ENCODE measurements at regions not wholly inside any gene's neighbourhood (a gene's known extent, or its start where the extent isn't known, plus 50 kb on each side); places are given as distances from the start of the nearest gene placed in this dataset.

DNA sequence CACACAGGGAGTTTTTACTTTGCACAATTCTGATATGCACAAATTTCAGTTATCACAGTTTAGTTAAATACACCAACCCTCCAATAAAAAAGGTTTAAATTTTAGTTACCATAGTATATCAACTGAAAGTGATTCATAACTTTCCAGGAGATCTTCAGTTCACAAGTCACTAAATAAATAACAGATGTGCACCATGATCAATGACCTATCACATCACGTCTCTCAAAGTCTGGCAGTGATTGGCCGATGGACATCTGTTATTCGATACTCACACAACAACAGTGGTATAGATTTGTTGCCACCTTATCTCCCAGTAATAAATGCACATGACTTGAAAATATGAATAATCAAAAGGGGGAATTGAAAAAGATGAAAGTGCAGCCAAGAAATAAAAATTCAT lies 66.8 kb upstream of the PTCHD4 start:
- no peak overlapping the region for H3K4me3 ChIP-seq (ENCODE audit: control insufficient read depth in 2 of 3, extremely low read depth in 1 of 3, insufficient read depth in 2 of 3, low read depth in 1 of 3, low read length in 3 of 3)
- H4K20me1 ChIP-seq (ENCODE audit: control insufficient read depth, extremely low read depth, insufficient read depth, low read length) = no peaks in the 10 kb centered on the region
- no peaks in the 10 kb centered on the region for H3K9me3 ChIP-seq (ENCODE audit: control insufficient read depth, low read depth, low read length)
- no peaks in the 10 kb centered on the region for H3K4me1 ChIP-seq (ENCODE audit: control insufficient read depth, extremely low read depth, insufficient read depth, low read length)
- no peak overlapping the region for H3K9ac ChIP-seq (ENCODE audit: control insufficient read depth, extremely low read depth, insufficient read depth, low read length)
- dilution Hi-C loops (cut with MboI; ENCODE audit: extremely low pct_ligation_motif_present, low sequenced_read_pairs) = no loop called here
- no peak overlapping the region for H2AFZ ChIP-seq (ENCODE audit: control insufficient read depth, low read length)
- H3K27me3 ChIP-seq (ENCODE audit: control insufficient read depth, extremely low read depth, insufficient read depth, low read length) = no peaks in the 10 kb centered on the region
- no peaks in the 10 kb centered on the region for H3K36me3 ChIP-seq (ENCODE audit: control insufficient read depth in 2 of 2, extremely low read depth in 1 of 2, insufficient read depth in 2 of 2, low read length in 2 of 2)
- DNase-seq (ENCODE audit: low read depth, low spot score) = no peak
- TF ChIP-seq CTCF (optimal IDR thresholded peaks at IDR 0.05 in 1 of 3, IDR thresholded peaks at IDR 0.05 in 1 of 3, conservative IDR thresholded peaks at IDR 0.05 in 1 of 3; ENCODE audit: extremely low read depth in 1 of 3, insufficient read depth in 2 of 3, low read length in 3 of 3) (no peak), EZH2 (IDR thresholded peaks at IDR 0.05; ENCODE audit: low read length) (no peak)
- H3K9me1 ChIP-seq (ENCODE audit: control insufficient read depth, extremely low read depth, insufficient read depth, low read length) = no peaks in the 10 kb centered on the region
- no peaks in the 10 kb centered on the region for H3K79me2 ChIP-seq (ENCODE audit: control insufficient read depth, insufficient read depth, low read length)
- no peak for FAIRE-seq
- no peak overlapping the region for H3K4me2 ChIP-seq (ENCODE audit: control insufficient read depth, extremely low read depth, insufficient read depth, low read depth, low read length)
- no peak overlapping the region for H3K27ac ChIP-seq (ENCODE audit: control insufficient read depth, insufficient read depth, low read length)

GRCh38 chr6:48176645-48177308 lies 65.8 kb upstream of the PTCHD4 start:
- dilution Hi-C loops (cut with MboI; ENCODE audit: extremely low pct_ligation_motif_present, low sequenced_read_pairs) = no loop called here

More at GRCh38 chr6:48176645-48177308, 65.8 kb upstream of the PTCHD4 start:
- no peak for DNase-seq (ENCODE audit: low read depth, low spot score)
- Histone ChIP-seq H3K9ac (ENCODE audit: control insufficient read depth, extremely low read depth, insufficient read depth, low read length) (no peak overlapping the region), H2AFZ (ENCODE audit: control insufficient read depth, low read length) (no peak overlapping the region), H3K4me1 (ENCODE audit: control insufficient read depth, extremely low read depth, insufficient read depth, low read length) (no peaks in the 10 kb centered on the region), H3K4me3 (ENCODE audit: control insufficient read depth in 2 of 3, extremely low read depth in 1 of 3, insufficient read depth in 2 of 3, low read depth in 1 of 3, low read length in 3 of 3) (no peak overlapping the region), H3K4me2 (ENCODE audit: control insufficient read depth, extremely low read depth, insufficient read depth, low read depth, low read length) (no peak overlapping the region), H4K20me1 (ENCODE audit: control insufficient read depth, extremely low read depth, insufficient read depth, low read length) (no peaks in the 10 kb centered on the region), H3K27me3 (ENCODE audit: control insufficient read depth, extremely low read depth, insufficient read depth, low read length) (no peaks in the 10 kb centered on the region), H3K36me3 (ENCODE audit: control insufficient read depth in 2 of 2, extremely low read depth in 1 of 2, insufficient read depth in 2 of 2, low read length in 2 of 2) (no peaks in the 10 kb centered on the region), H3K9me3 (ENCODE audit: control insufficient read depth, low read depth, low read length) (no peaks in the 10 kb centered on the region), H3K9me1 (ENCODE audit: control insufficient read depth, extremely low read depth, insufficient read depth, low read length) (no peaks in the 10 kb centered on the region), H3K79me2 (ENCODE audit: control insufficient read depth, insufficient read depth, low read length) (no peaks in the 10 kb centered on the region), H3K27ac (ENCODE audit: control insufficient read depth, insufficient read depth, low read length) (no peak overlapping the region)
- no peak for TF ChIP-seq EZH2 (IDR thresholded peaks at IDR 0.05; ENCODE audit: low read length)
- no peak for TF ChIP-seq CTCF (optimal IDR thresholded peaks at IDR 0.05 in 1 of 3, IDR thresholded peaks at IDR 0.05 in 1 of 3, conservative IDR thresholded peaks at IDR 0.05 in 1 of 3; ENCODE audit: extremely low read depth in 1 of 3, insufficient read depth in 2 of 3, low read length in 3 of 3)
- FAIRE-seq = no peak

Data from keratinocyte (primary cell).